Right lobe of liver (tissue), 6 donors: ENCODE measurements at regions not wholly inside any gene's neighbourhood (a gene's known extent, or its start where the extent isn't known, plus 50 kb on each side); places are given as distances from the start of the nearest gene placed in this dataset.

Experiments
- ATAC-seq, 4 donors: fragments of 200-7000 bp; cut with Tn5 transposase; one replicate each; pipeline ENCODE4 v1.9.1; 2020; ENCODE audit warnings: mild to moderate bottlenecking in 4 of 4, moderate library complexity in 4 of 4
- DNase-seq, 3 donors: peaks; one replicate each; pipeline ENCODE4 v3.0.0-alpha.2; 2020
- H3K27ac ChIP-seq, 3 donors: fragments of 200-600 bp; one replicate each; pipeline ENCODE4 v1.8.0; 2022
- H3K27me3 ChIP-seq, 2 donors: fragments of 200-600 bp; one replicate each; pipeline ENCODE4 v1.8.0; 2022
- H3K36me3 ChIP-seq, 4 donors: fragments of 200-600 bp; sonication (generic) in 1 of 4; one replicate each; pipeline versions ENCODE4 v1.5.1 to v1.8.0; 2017 to 2022; ENCODE audit warnings: control low read depth in 1 of 4
- H3K4me1 ChIP-seq, 4 donors: fragments of 200-600 bp; sonication (generic) in 1 of 4; one replicate each; pipeline versions ENCODE4 v1.5.1 to v1.8.0; 2017 to 2022; ENCODE audit warnings: control low read depth in 1 of 4
- H3K4me3 ChIP-seq, 3 donors: fragments of 200-600 bp; one replicate each; pipeline ENCODE4 v1.8.0; 2022
- H3K9me3 ChIP-seq, 4 donors: fragments of 200-600 bp; sonication (generic) in 1 of 4; one replicate each; pipeline versions ENCODE4 v1.5.1 to v1.8.0; 2017 to 2022; ENCODE audit warnings: control low read depth in 1 of 4
- POLR2A ChIP-seq: fragments of 450-650 bp; IDR thresholded peaks from one replicate; pipeline ENCODE4 v1.6.1; 2017; ENCODE audit warnings: antibody characterized with exemption, mild to moderate bottlenecking
- WGBS: methylation state at CpG from one replicate; pipeline ENCODE4 v1.1.6; 2018; ENCODE audit warnings: low coverage, low lambda C conversion rate; ENCODE audit not compliant: insufficient coverage; ENCODE audit errors: missing lambda C conversion rate; 5-methylcytosine and 5-hydroxymethylcytosine counted together
- intact Hi-C, 2 donors: fragments of 100-400 bp; cut with DNase I; formaldehyde crosslinking; loops; one replicate each; pipeline versions ENCODE4 v1.11.2 to v1.14.1; 2022
- TF ChIP-seq, protein P1 (sequence below), 4 donors: fragments of 200-600 bp in 3 of 4; fragments of 450-650 bp in 1 of 4; IDR thresholded peaks; one replicate each; pipeline versions ENCODE4 v1.5.1 to v1.8.0; 2016 to 2022; ENCODE audit warnings: antibody characterized with exemption in 4 of 4, mild to moderate bottlenecking in 2 of 4
- donor health status: DM: no; HTN: yes; CAD: no.
- donor health status: DM: no; HTN: no; CAD: no.
- donor health status: DM: no; HTN: no; CAD: no.
- donor health status: DM: no; HTN: yes; CAD: no.
- donor health status: DM: no; HTN: yes; CAD: no.

GRCh38 chrX:6759655-6760375 is 224.9 kb upstream of the VCX3A start:
- no peak for ATAC-seq
- TF ChIP-seq POLR2A = no peak
- TF ChIP-seq, protein P1, sequence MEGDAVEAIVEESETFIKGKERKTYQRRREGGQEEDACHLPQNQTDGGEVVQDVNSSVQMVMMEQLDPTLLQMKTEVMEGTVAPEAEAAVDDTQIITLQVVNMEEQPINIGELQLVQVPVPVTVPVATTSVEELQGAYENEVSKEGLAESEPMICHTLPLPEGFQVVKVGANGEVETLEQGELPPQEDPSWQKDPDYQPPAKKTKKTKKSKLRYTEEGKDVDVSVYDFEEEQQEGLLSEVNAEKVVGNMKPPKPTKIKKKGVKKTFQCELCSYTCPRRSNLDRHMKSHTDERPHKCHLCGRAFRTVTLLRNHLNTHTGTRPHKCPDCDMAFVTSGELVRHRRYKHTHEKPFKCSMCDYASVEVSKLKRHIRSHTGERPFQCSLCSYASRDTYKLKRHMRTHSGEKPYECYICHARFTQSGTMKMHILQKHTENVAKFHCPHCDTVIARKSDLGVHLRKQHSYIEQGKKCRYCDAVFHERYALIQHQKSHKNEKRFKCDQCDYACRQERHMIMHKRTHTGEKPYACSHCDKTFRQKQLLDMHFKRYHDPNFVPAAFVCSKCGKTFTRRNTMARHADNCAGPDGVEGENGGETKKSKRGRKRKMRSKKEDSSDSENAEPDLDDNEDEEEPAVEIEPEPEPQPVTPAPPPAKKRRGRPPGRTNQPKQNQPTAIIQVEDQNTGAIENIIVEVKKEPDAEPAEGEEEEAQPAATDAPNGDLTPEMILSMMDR (IDR thresholded peaks at IDR 0.05) = no peak
- H3K4me1 ChIP-seq = no peaks in the 10 kb centered on the region
- no peaks in the 10 kb centered on the region for H3K36me3 ChIP-seq
- no peak for DNase-seq
- H3K4me3 ChIP-seq = no peak overlapping the region
- no peaks in the 10 kb centered on the region for H3K9me3 ChIP-seq
- H3K27ac ChIP-seq = no peak overlapping the region
- intact Hi-C loops = no loop called here
- no peaks in the 10 kb centered on the region for H3K27me3 ChIP-seq
- WGBS = 74% methylated on average over 7 of the region's 7 CpGs

DNA sequence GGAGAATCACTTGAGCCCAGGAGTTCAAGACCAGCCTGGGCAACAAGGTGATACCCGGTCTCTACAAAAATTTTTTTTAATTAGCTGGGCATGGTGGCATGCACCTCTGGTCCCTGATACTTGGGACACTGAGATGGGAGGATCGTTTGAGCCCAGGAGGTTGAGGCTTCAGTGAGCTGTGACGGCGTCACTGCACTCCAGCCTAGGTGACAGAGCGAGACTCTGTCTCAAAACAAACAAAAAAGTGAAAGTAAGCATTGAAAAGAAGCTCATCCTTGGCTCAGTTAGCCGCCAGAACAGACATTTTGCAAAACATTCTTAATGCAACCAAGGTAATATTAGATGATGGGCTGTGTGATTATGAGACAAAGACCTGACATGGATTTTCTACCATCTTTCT is 223.3 kb upstream of the VCX3A start:
- Histone ChIP-seq H3K27ac (no peak overlapping the region), H3K36me3 (no peaks in the 10 kb centered on the region), H3K27me3 (no peaks in the 10 kb centered on the region), H3K4me3 (no peak overlapping the region), H3K4me1 (no peaks in the 10 kb centered on the region), H3K9me3 (no peaks in the 10 kb centered on the region)
- DNase-seq (no peak), ATAC-seq (no peak)
- intact Hi-C loops = no loop called here
- 75% methylated on average over 5 of the region's 6 CpGs for WGBS
- TF ChIP-seq, protein P1 (IDR thresholded peaks at IDR 0.05) = no peak
- no peak for TF ChIP-seq POLR2A

GRCh38 chrX:6757631-6758030 is 222.7 kb upstream of the VCX3A start:
- TF ChIP-seq, protein P1 (IDR thresholded peaks at IDR 0.05) = no peak
- TF ChIP-seq POLR2A = no peak
- DNase-seq (no peak), ATAC-seq (no peak)
- H3K4me1 ChIP-seq = no peaks in the 10 kb centered on the region
- H3K9me3 ChIP-seq = no peaks in the 10 kb centered on the region
- H3K27me3 ChIP-seq = no peaks in the 10 kb centered on the region
- H3K27ac ChIP-seq = no peak overlapping the region
- no peaks in the 10 kb centered on the region for H3K36me3 ChIP-seq
- 80% methylated on average over 6 of the region's 6 CpGs for WGBS
- intact Hi-C loops = no loop called here
- H3K4me3 ChIP-seq = no peak overlapping the region

DNA sequence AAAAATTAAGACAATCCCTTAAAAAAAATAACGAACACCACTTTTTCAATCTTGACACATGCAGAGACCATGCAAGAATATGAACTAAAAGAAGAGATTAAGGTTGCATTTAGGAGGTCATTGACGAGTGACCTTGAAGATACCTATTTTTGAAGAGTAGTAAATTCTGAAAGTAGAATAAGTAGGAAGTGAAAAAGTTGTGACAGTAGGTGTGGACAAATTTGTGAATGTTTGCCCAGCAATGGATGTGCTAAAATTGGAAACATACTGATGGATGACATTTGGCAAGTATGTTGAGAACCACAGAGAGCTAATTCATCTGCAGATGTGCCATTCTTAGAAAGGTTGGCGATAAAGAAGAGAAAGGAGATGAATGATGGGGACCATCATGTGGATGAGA is 213.7 kb upstream of the VCX3A start:
- no peaks in the 10 kb centered on the region for H3K4me1 ChIP-seq
- no peak for DNase-seq
- TF ChIP-seq POLR2A = no peak
- TF ChIP-seq, protein P1 (IDR thresholded peaks at IDR 0.05) = no peak
- intact Hi-C loops = no loop called here
- H3K4me3 ChIP-seq = no peak overlapping the region
- no peak for ATAC-seq
- 70% methylated on average over 3 of the region's 3 CpGs for WGBS
- H3K9me3 ChIP-seq = no peaks in the 10 kb centered on the region
- no peak overlapping the region for H3K27ac ChIP-seq
- H3K36me3 ChIP-seq = no peaks in the 10 kb centered on the region
- H3K27me3 ChIP-seq = no peaks in the 10 kb centered on the region
